ENCODE measurements at regions not wholly inside any gene's neighbourhood (a gene's known extent, or its start where the extent isn't known, plus 50 kb on each side); places are given as distances from the start of the nearest gene placed in this dataset.

- 75 to 79% (median 79%) methylated on average over 2 of the region's 2 CpGs for WGBS, 3 donors
- Histone ChIP-seq H3K36me3 (no peaks in the 10 kb centered on the region), H3K4me1 (ENCODE audit: insufficient read depth) (no peaks in the 10 kb centered on the region), H3K27ac (no peak overlapping the region), H3K4me3 (no peak overlapping the region), H3K9me3 (no peaks in the 10 kb centered on the region), H3K27me3 (no peaks in the 10 kb centered on the region)
- intact Hi-C loops (cut with DNase I): no loop called here
- no peak for DNase-seq
- TF ChIP-seq CTCF (IDR thresholded peaks at IDR 0.05): no peak
- no peak for TF ChIP-seq EP300 (IDR thresholded peaks at IDR 0.05)
Observed at GRCh38 chr14:46074061-46074460, 577.5 kb downstream of the RPL10L start.

- intact Hi-C loops (cut with DNase I): no loop called here
- TF ChIP-seq EP300 (IDR thresholded peaks at IDR 0.05) (no peak), POLR2A (IDR thresholded peaks at IDR 0.05) (no peak), CTCF (IDR thresholded peaks at IDR 0.05) (no peak)
- WGBS, 3 donors: 62 to 68% (median 65%) methylated on average over 10 of the region's 10 CpGs
- no peak for DNase-seq
- H3K27ac ChIP-seq: no peak overlapping the region
- no peaks in the 10 kb centered on the region for H3K27me3 ChIP-seq
- H3K4me3 ChIP-seq: no peak overlapping the region
- no peaks in the 10 kb centered on the region for H3K36me3 ChIP-seq
- no peaks in the 10 kb centered on the region for H3K4me1 ChIP-seq (ENCODE audit: insufficient read depth)
- H3K9me3 ChIP-seq: no peaks in the 10 kb centered on the region
Observed at GRCh38 chr14:46063872-46064271, 587.7 kb downstream of the RPL10L start.

GRCh38 chr14:46058964-46059563, 592.5 kb downstream of the RPL10L start:
- no peak overlapping the region for H3K4me3 ChIP-seq
- no peaks in the 10 kb centered on the region for H3K36me3 ChIP-seq
- WGBS, 3 donors: 67 to 77% (median 71%) methylated on average over 4 of the region's 4 CpGs
- DNase-seq: no peak
- no peaks in the 10 kb centered on the region for H3K27me3 ChIP-seq
- TF ChIP-seq POLR2A (IDR thresholded peaks at IDR 0.05): no peak
- TF ChIP-seq CTCF (IDR thresholded peaks at IDR 0.05): no peak
- no peak for TF ChIP-seq EP300 (IDR thresholded peaks at IDR 0.05)
- intact Hi-C loops (cut with DNase I): no loop called here
- no peaks in the 10 kb centered on the region for H3K9me3 ChIP-seq
- H3K27ac ChIP-seq: no peak overlapping the region
- H3K4me1 ChIP-seq (ENCODE audit: insufficient read depth): no peaks in the 10 kb centered on the region

- Histone ChIP-seq H3K4me1 (ENCODE audit: insufficient read depth) (no peaks in the 10 kb centered on the region), H3K4me3 (no peak overlapping the region), H3K9me3 (no peaks in the 10 kb centered on the region), H3K27ac (no peak overlapping the region), H3K36me3 (no peaks in the 10 kb centered on the region), H3K27me3 (no peaks in the 10 kb centered on the region)
- DNase-seq: no peak
- TF ChIP-seq CTCF (IDR thresholded peaks at IDR 0.05) (no peak), EP300 (IDR thresholded peaks at IDR 0.05) (no peak), POLR2A (IDR thresholded peaks at IDR 0.05) (no peak)
- intact Hi-C loops (cut with DNase I): no loop called here
Observed at GRCh38 chr14:46057799-46058198, 593.8 kb downstream of the RPL10L start.

Measured in ovary (tissue), 7 donors.